ENCODE measurements at regions not wholly inside any gene's neighbourhood (a gene's known extent, or its start where the extent isn't known, plus 50 kb on each side); places are given as distances from the start of the nearest gene placed in this dataset.

GRCh38 chr3:72373139-72373538 is 475.1 kb downstream of the SHQ1 start:
- no peak overlapping the region for H3K4me3 ChIP-seq
- no peak for FAIRE-seq
- no peak overlapping the region for H3K4me2 ChIP-seq
- TF ChIP-seq MYC (IDR thresholded peaks at IDR 0.05; ENCODE audit: borderline replicate concordance, low read length): no peak
- TF ChIP-seq POLR2AphosphoS2 (conservative IDR thresholded peaks at IDR 0.05; ENCODE audit: low read length): no peak
- TF ChIP-seq TFCP2L1 (CRISPR knock-in tag; IDR thresholded peaks at IDR 0.05): no peak
- no peak for TF ChIP-seq JUN (IDR thresholded peaks at IDR 0.05)
- TF ChIP-seq HOXA7 (CRISPR knock-in tag; IDR thresholded peaks at IDR 0.05): no peak
- no peak for TF ChIP-seq CBX8 (IDR thresholded peaks at IDR 0.05)
- TF ChIP-seq RAD21 (conservative IDR thresholded peaks at IDR 0.05 in 1 of 2, IDR thresholded peaks at IDR 0.05 in 1 of 2): no peak
- no peak for TF ChIP-seq HES2 (IDR thresholded peaks at IDR 0.05)
- TF ChIP-seq PBX3 (IDR thresholded peaks at IDR 0.05): no peak
- TF ChIP-seq, protein P1, sequence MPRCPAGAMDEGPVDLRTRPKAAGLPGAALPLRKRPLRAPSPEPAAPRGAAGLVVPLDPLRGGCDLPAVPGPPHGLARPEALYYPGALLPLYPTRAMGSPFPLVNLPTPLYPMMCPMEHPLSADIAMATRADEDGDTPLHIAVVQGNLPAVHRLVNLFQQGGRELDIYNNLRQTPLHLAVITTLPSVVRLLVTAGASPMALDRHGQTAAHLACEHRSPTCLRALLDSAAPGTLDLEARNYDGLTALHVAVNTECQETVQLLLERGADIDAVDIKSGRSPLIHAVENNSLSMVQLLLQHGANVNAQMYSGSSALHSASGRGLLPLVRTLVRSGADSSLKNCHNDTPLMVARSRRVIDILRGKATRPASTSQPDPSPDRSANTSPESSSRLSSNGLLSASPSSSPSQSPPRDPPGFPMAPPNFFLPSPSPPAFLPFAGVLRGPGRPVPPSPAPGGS (IDR thresholded peaks at IDR 0.05): no peak
- no peak for TF ChIP-seq HOXB13 (CRISPR knock-in tag; IDR thresholded peaks at IDR 0.05; ENCODE audit: low read depth)
- TF ChIP-seq NR3C1 (IDR thresholded peaks at IDR 0.05): no peak
- no peak for DNase-seq (ENCODE audit: low read depth in 1 of 2, low spot score in 1 of 2)
- no peaks in the 10 kb centered on the region for H3K9me3 ChIP-seq
- 90% methylated on average over 8 of the region's 8 CpGs for WGBS (ENCODE audit: missing lambda C conversion rate)
- CTCF ChIA-PET: no interaction called here
- no peak for ATAC-seq
- H3K27ac ChIP-seq: no peak overlapping the region
- no peaks in the 10 kb centered on the region for H3K4me1 ChIP-seq
- POLR2A ChIA-PET: no interaction called here

DNA sequence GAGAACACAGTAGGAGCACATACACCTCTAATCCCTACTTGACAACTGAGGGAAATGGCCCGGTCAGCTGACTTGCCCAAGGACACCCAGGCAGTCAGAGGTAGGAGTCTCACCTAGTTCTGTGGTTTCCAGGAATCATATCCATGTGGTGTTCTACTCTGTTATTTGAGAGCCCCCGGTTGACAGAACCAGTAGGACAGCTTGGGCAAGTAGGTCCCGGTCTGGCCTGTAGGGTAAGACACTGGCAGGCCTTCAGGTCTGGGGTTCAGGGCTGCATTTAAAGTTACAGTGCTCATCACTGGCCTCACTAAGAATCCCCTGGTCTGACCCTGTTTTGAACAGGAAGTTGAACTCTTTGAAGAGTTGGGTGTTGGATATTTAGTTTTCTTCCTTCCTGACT is 476.1 kb downstream of the SHQ1 start:
- FAIRE-seq: no peak

DNA sequence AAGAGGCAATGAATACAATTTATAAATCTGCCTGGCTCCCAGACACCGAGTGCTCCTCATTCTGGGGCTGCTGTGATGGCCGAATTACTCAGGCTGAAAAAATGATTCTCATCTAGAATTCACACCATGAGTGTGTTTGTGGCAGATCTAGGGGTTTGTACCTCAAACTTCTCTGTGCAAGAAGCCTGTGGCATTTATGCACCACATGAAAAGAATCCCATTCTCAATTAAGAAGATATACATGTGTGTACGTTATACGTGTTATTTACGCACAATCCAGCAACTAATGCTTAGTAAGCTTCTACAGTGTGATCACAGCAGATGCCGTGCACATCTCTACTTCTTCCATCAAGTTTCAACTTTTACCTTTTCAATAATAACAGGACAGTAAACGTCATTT is 476.8 kb downstream of the SHQ1 start:
- ChIA-PET CTCF (no interaction called here), POLR2A (no interaction called here)
- Histone ChIP-seq H3K4me3 (no peak overlapping the region), H3K9me3 (no peaks in the 10 kb centered on the region), H3K27ac (no peak overlapping the region), H3K4me1 (no peaks in the 10 kb centered on the region), H3K4me2 (no peak overlapping the region)
- no peak for FAIRE-seq
- WGBS (ENCODE audit: missing lambda C conversion rate): 88% methylated on average over 7 of the region's 7 CpGs
- no peak for ATAC-seq
- no peak for DNase-seq (ENCODE audit: low read depth in 1 of 2, low spot score in 1 of 2)
- TF ChIP-seq ZSCAN20 (CRISPR knock-in tag; IDR thresholded peaks at IDR 0.05) (no peak), EHMT2 (IDR thresholded peaks at IDR 0.05; ENCODE audit: low read depth) (no peak), NR3C1 (IDR thresholded peaks at IDR 0.05) (no peak), RCOR1 (IDR thresholded peaks at IDR 0.05; ENCODE audit: low read depth, low read length) (no peak), ZC3H11A (IDR thresholded peaks at IDR 0.05) (no peak), SREBF2 (IDR thresholded peaks at IDR 0.05) (no peak), RFX5 (IDR thresholded peaks at IDR 0.05) (no peak), CBX2 (IDR thresholded peaks at IDR 0.05; ENCODE audit: borderline replicate concordance, low read depth) (no peak), TP53 (CRISPR knock-in tag; IDR thresholded peaks at IDR 0.05) (no peak), FOSB (CRISPR knock-in tag; IDR thresholded peaks at IDR 0.05) (no peak), CHD4 (IDR thresholded peaks at IDR 0.05; ENCODE audit: borderline replicate concordance) (no peak), POLR2AphosphoS2 (conservative IDR thresholded peaks at IDR 0.05; ENCODE audit: low read length) (no peak), FOXS1 (CRISPR knock-in tag; IDR thresholded peaks at IDR 0.05) (no peak), KDM1A (IDR thresholded peaks at IDR 0.05; ENCODE audit: low read depth) (no peak), CBX8 (IDR thresholded peaks at IDR 0.05) (no peak), HEYL (CRISPR knock-in tag; IDR thresholded peaks at IDR 0.05) (no peak), JUNB (IDR thresholded peaks at IDR 0.05) (no peak), HOXB13 (CRISPR knock-in tag; IDR thresholded peaks at IDR 0.05; ENCODE audit: low read depth) (no peak)
- TF ChIP-seq, protein P1 (IDR thresholded peaks at IDR 0.05): no peak

More for the DNA sequence above, 476.1 kb downstream of the SHQ1 start:
- H3K27ac ChIP-seq: no peak overlapping the region
- POLR2A ChIA-PET: no interaction called here
- DNase-seq (ENCODE audit: low read depth in 1 of 2, low spot score in 1 of 2) (no peak), ATAC-seq (peak in 1 of 2 experiments; percentile 44; a peak in 3 of 6 replicates)
- WGBS (ENCODE audit: missing lambda C conversion rate): 92% methylated on average over 3 of the region's 3 CpGs
- no peak overlapping the region for H3K4me2 ChIP-seq
- CTCF ChIA-PET: no interaction called here
- H3K4me3 ChIP-seq: no peak overlapping the region
- H3K4me1 ChIP-seq: no peaks in the 10 kb centered on the region
- TF ChIP-seq, protein P2, sequence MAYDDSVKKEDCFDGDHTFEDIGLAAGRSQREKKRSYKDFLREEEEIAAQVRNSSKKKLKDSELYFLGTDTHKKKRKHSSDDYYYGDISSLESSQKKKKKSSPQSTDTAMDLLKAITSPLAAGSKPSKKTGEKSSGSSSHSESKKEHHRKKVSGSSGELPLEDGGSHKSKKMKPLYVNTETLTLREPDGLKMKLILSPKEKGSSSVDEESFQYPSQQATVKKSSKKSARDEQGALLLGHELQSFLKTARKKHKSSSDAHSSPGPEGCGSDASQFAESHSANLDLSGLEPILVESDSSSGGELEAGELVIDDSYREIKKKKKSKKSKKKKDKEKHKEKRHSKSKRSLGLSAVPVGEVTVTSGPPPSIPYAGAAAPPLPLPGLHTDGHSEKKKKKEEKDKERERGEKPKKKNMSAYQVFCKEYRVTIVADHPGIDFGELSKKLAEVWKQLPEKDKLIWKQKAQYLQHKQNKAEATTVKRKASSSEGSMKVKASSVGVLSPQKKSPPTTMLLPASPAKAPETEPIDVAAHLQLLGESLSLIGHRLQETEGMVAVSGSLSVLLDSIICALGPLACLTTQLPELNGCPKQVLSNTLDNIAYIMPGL (CRISPR knock-in tag; IDR thresholded peaks at IDR 0.05; ENCODE audit: borderline replicate concordance): no peak
- TF ChIP-seq HDAC2 (IDR thresholded peaks at IDR 0.05) (no peak), NPAS2 (CRISPR knock-in tag; IDR thresholded peaks at IDR 0.05; ENCODE audit: borderline replicate concordance) (no peak), KDM5A (IDR thresholded peaks at IDR 0.05) (no peak), CHD4 (IDR thresholded peaks at IDR 0.05; ENCODE audit: borderline replicate concordance) (no peak), HES2 (IDR thresholded peaks at IDR 0.05) (no peak), SREBF2 (IDR thresholded peaks at IDR 0.05) (no peak), NFE2L2 (conservative IDR thresholded peaks at IDR 0.05; ENCODE audit: low read length) (no peak), PHF8 (IDR thresholded peaks at IDR 0.05; ENCODE audit: borderline replicate concordance, low read depth) (no peak)
- H3K9me3 ChIP-seq: no peaks in the 10 kb centered on the region
